Activated CD4-positive, alpha-beta T cell treated with anti-CD3 and anti-CD28 coated beads for 48 hours (primary cell): ENCODE measurements at regions not wholly inside any gene's neighbourhood (a gene's known extent, or its start where the extent isn't known, plus 50 kb on each side); places are given as distances from the start of the nearest gene placed in this dataset.
A peak's percentile ranks its signal among the peaks of the same experiment; 100 is the strongest.

Experiments
- DNase-seq: peaks from one replicate; pipeline ENCODE4 v3.0.0-alpha.2; 2020

DNA sequence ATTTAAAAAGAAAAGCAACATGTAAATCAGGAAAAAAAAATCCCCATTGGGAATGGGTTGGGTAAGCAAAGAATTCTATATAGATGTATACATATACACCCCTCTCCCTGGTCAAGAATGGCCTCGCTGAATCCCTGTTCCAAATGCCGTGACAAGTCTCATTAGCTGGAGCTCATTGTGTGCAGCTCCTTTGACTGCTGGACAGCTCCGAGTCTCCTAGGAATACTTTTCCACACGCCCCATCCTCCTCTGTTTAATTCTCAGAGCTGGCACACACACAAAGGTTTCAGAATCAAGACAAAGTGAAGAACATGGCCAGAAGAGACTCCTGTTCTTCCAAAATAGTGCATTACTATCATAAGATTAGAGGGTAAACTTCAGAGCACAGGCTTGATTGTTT, 130.9 kb upstream of the MKLN1 start:
- no peak for DNase-seq

DNA sequence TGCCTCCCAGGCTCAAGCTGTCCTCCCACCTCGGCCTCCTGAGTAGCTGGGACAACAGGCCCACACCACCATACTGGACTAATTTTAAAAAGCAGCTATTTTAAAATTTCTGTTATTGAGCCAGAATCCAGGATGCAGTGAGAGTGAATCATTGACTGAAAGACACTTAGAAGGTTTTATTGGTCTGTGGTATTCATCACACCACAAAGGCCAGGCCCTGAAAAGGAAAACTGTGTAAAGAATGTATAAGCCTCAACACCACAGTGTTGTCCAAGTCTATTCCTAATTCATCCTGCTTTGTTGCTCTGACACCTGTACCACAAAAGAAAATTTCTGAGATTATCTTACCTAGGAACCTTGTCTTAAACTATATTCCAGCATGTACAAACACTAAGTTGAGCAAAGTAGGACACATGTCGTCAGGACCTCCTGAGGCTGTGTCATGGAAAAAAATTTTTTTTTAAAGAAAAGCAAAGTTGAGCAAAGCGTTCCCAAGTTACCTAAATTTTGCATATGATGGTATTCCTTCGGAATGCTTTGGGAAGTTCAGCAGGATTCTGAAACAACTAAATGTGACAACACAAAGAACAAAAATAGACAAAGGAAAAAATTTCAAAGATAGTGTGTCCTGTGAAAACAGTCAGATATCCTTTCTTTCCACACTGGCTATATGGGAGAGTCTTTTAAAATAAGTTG, 129.6 kb upstream of the MKLN1 start:
- no peak for DNase-seq

DNA sequence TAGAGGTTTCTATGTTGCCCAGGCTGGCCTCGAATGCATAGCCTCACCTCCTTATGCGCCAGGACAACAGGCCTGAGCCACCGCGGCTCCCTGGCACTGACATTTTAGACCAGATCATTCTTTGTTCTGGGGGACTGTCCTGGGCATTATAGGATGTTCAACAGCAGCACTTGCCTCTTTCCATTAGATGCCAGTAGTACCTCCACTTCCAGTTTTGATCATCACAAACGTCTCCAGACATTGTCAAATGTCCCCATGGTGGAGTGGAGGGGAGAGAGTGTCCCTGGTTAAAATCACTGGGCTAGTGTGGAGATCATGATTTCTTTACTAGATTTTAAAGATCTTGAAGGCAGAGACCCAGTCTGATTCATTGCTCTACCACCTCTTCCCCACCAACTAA, 125.2 kb upstream of the MKLN1 start:
- DNase-seq = no peak

DNA sequence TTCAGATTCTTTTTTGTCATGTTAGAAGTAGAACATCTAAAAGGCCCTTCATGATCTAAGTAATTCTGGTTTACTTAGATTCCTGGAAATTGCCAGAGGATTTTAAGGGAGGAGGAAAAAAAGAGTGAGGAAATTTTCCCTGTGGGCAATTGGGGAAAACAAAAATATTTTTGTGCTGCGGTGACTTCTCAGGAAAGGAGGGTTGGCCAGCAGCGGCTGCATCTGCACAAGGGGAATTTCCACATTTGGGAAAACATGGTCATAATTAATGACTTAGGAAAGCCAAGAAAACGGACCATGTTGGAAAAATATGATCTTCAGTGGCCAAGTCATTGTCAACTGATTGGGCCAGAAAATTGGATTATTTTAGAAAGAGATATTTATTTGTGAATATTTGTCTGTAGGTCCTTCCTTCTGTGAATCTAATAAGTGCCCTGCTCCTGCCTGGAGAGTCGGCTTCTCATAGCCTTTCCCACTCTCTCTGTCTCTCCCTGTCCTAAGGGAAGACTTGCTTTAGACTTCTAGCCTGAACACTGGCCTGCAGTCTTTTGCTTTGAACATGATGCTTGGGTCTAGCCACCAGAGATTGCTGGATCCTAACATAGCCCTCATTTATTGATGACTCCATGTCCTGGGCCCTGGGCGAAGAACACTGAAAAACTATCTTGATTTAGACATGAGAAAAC, 124.2 kb upstream of the MKLN1 start:
- DNase-seq = no peak

GRCh38 chr7:131208777-131209176, 118.9 kb upstream of the MKLN1 start:
- no peak for DNase-seq

- no peak for DNase-seq
Observed at GRCh38 chr7:131210618-131211017, 117.1 kb upstream of the MKLN1 start.

- no peak for DNase-seq
Observed at GRCh38 chr7:131211500-131211899, 116.2 kb upstream of the MKLN1 start.

DNA sequence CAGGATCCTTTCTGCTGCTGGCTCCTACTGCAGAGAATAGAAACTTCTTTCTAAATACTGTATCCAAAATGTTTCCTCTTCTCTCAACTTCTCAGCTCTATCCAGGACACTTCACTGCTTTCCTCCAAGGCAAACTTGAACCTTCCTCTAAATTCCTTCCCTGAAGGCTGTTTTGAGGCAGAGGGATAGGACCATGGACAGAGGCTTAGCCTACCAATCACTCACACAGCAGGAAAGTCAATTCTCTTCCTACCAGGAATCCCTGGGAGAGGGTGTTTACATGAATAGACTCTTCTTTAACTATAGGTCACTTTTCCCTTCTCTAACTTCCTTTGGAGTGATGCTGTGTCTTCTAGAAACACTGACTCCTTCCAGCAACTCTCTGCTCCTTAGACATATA, 115.6 kb upstream of the MKLN1 start:
- DNase-seq = no peak

DNA sequence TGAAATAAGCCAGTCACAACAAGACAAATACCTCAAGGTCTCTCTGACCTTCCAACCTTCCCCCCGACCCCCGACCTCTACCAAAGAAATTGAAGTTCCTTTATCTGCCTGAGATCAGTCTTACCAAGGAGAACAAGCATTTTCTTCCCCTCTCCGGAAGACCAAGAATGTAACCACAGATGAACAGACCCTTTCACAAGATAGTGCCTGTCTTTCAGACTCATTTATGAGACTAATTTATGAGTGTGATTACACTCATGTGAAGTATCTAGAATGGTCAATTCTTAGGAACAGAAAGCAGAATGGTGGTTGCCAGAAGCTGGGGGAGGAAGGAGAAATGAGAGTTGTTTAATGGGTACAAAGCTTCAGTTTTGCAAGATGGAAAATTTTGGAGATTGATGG, 108.9 kb upstream of the MKLN1 start:
- no peak for DNase-seq

- DNase-seq = no peak
Observed at GRCh38 chr7:131219312-131220041, 108.2 kb upstream of the MKLN1 start.

GRCh38 chr7:131221061-131221460, 106.6 kb upstream of the MKLN1 start:
- DNase-seq = no peak

GRCh38 chr7:131222171-131222570, 105.5 kb upstream of the MKLN1 start:
- no peak for DNase-seq

- no peak for DNase-seq
Observed at GRCh38 chr7:131223151-131223550, 104.5 kb upstream of the MKLN1 start.

- no peak for DNase-seq
Observed at GRCh38 chr7:131224996-131225395, 102.7 kb upstream of the MKLN1 start.

DNA sequence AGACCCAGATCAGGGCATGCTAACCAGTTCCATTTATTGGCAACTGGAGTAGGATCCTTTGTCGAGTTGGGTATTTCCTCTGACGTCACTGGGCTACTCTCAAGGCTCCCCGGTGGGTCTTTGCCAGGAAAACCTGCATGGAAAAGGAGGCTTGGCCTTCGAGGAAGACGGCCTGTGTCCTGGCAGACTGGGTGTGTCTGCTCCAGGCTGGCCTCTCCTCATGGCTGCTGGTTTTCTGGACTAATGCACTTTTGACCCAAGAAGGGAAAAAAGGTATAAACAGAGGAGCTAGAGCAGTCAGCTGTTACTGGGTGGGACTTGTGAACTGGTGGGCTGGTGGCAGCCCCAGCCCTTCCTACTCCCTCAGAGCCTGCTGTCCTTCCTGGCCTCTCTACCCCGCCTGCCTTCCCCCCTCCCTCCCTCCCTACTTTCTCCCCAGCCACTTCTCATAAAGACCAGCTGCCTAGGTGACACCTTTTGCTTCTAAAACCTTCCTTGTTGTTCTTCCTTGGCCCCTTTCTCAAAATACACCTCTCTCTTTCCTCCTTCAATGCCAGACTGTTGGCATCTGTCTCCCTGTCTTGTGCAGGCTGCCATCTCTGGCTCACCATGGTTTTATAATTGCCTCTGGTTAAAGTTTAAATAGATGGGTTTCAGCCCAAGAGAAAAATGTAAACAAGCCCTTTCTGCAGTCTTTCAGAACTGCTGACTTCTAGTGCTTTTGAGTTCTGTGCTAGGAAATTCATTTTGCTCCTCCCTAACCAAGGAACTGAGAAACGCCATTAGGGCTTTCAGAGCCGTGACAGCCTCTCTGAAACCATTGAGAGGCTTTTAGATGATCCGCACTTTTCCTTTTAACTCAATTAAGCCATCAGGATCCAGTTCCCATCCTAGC, 101.8 kb upstream of the MKLN1 start:
- DNase-seq = no peak

GRCh38 chr7:131226514-131226865, 101.2 kb upstream of the MKLN1 start:
- no peak for DNase-seq

- DNase-seq = peak; percentile 69
Observed at GRCh38 chr7:131231381-131232220, 96.1 kb upstream of the MKLN1 start.

DNA sequence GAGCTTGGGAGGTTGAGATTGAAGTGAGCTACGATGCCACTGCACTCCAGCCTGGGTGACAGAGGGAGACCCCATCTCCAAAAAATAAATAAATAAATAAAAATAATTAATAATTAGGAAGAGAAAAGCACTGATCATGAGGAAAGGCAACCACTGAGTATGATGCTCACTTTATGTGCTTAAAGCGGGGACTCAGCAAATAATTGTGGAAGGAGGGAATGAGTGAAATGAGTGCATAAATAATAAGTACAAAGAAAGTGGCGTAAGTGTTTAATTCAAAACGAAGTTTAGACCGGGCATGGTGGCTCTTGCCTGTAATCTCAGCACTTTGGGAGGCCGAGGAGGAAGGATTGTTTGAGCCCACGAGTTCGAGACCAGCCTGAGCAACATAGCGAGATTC, 94.9 kb upstream of the MKLN1 start:
- no peak for DNase-seq

- no peak for DNase-seq
Observed at GRCh38 chr7:131233193-131233592, 94.5 kb upstream of the MKLN1 start.

GRCh38 chr7:131234719-131235488, 92.8 kb upstream of the MKLN1 start:
- no peak for DNase-seq
